ENCODE measurements at regions not wholly inside any gene's neighbourhood (a gene's known extent, or its start where the extent isn't known, plus 50 kb on each side); places are given as distances from the start of the nearest gene placed in this dataset.

GRCh38 chr10:63707254-63707910, 186.2 kb downstream of the REEP3 start:
- DNase-seq (ENCODE audit: low read depth), result peak; percentile 85

- no peak for DNase-seq (ENCODE audit: low read depth)
These were observed 187.2 kb downstream of the REEP3 start for GRCh38 chr10:63708421-63708820.

- DNase-seq (ENCODE audit: low read depth), result peak; percentile 30
These were observed 189.5 kb downstream of the REEP3 start for GRCh38 chr10:63710703-63711102.

GRCh38 chr10:63711361-63711760, 190.2 kb downstream of the REEP3 start:
- no peak for DNase-seq (ENCODE audit: low read depth)

GRCh38 chr10:63711867-63712716, 190.9 kb downstream of the REEP3 start:
- DNase-seq (ENCODE audit: low read depth), result peak; percentile 99

GRCh38 chr10:63712717-63713115, 191.5 kb downstream of the REEP3 start:
- no peak for DNase-seq (ENCODE audit: low read depth)

- peak; percentile 20 for DNase-seq (ENCODE audit: low read depth)
These were observed 192.3 kb downstream of the REEP3 start for GRCh38 chr10:63713191-63714144.

GRCh38 chr10:63716016-63716580, 194.9 kb downstream of the REEP3 start:
- DNase-seq (ENCODE audit: low read depth), result no peak

GRCh38 chr10:63717027-63717715, 196.0 kb downstream of the REEP3 start:
- no peak for DNase-seq (ENCODE audit: low read depth)

GRCh38 chr10:63718006-63718405, 196.8 kb downstream of the REEP3 start:
- DNase-seq (ENCODE audit: low read depth), result peak; percentile 50

- DNase-seq (ENCODE audit: low read depth), result peak; percentile 80
These were observed 197.2 kb downstream of the REEP3 start for GRCh38 chr10:63718421-63718820.

GRCh38 chr10:63719226-63719856, 198.1 kb downstream of the REEP3 start:
- DNase-seq (ENCODE audit: low read depth), result no peak

GRCh38 chr10:63720072-63720537, 198.9 kb downstream of the REEP3 start:
- peak; percentile 53 for DNase-seq (ENCODE audit: low read depth)

GRCh38 chr10:63720676-63721075, 199.5 kb downstream of the REEP3 start:
- DNase-seq (ENCODE audit: low read depth), result no peak

- DNase-seq (ENCODE audit: low read depth), result peak; percentile 52
These were observed 201.3 kb downstream of the REEP3 start for GRCh38 chr10:63722537-63722936.

GRCh38 chr10:63723320-63723719, 202.1 kb downstream of the REEP3 start:
- DNase-seq (ENCODE audit: low read depth), result no peak

GRCh38 chr10:63723741-63724140, 202.5 kb downstream of the REEP3 start:
- peak; percentile 52 for DNase-seq (ENCODE audit: low read depth)

- no peak for DNase-seq (ENCODE audit: low read depth)
These were observed 203.7 kb downstream of the REEP3 start for GRCh38 chr10:63724922-63725321.

- no peak for DNase-seq (ENCODE audit: low read depth)
These were observed 205.7 kb downstream of the REEP3 start for GRCh38 chr10:63726867-63727266.

- DNase-seq (ENCODE audit: low read depth), result no peak
These were observed 206.4 kb downstream of the REEP3 start for GRCh38 chr10:63727636-63728035.
